Tibial artery (tissue), 4 donors: ENCODE measurements at regions not wholly inside any gene's neighbourhood (a gene's known extent, or its start where the extent isn't known, plus 50 kb on each side); places are given as distances from the start of the nearest gene placed in this dataset.

ENCODE experiments used
- DNase-seq, 2 donors: peaks; one replicate each; pipeline ENCODE4 v3.0.0-alpha.2; 2019
- H3K27ac ChIP-seq, 2 donors: fragments of 200-600 bp; sonication (generic) in 1 of 2; 1 replicate in 1 of 2; 2 replicates in 1 of 2; pipeline ENCODE4 v1.5.1; 2018 to 2019; ENCODE audit warnings: mild to moderate bottlenecking in 1 of 2
- H3K27me3 ChIP-seq, 2 donors: fragments of 200-600 bp; sonication (generic) in 1 of 2; one replicate each; pipeline versions ENCODE4 v1.5.1 to v1.6.0; 2016 to 2019
- H3K36me3 ChIP-seq, 3 donors: fragments of 200-600 bp; sonication (generic) in 2 of 3; one replicate each; pipeline ENCODE4 v1.5.1; 2016 to 2019; ENCODE audit warnings: mild to moderate bottlenecking in 2 of 3
- H3K4me1 ChIP-seq, 4 donors: fragments of 200-600 bp; sonication (generic) in 2 of 4; 1 replicate in 3 of 4; 2 replicates in 1 of 4; pipeline ENCODE4 v1.5.1; 2016 to 2019
- H3K4me3 ChIP-seq, 2 donors: fragments of 200-600 bp; sonication (generic) in 1 of 2; 1 replicate in 1 of 2; 2 replicates in 1 of 2; pipeline ENCODE4 v1.5.1; 2018 to 2019; ENCODE audit warnings: mild to moderate bottlenecking in 2 of 2
- H3K9me3 ChIP-seq, 3 donors: fragments of 200-600 bp; sonication (generic) in 1 of 3; one replicate each; pipeline ENCODE4 v1.5.1; 2016 to 2019
- intact Hi-C: fragments of 100-400 bp; cut with DNase I; formaldehyde crosslinking; loops from one replicate; pipeline ENCODE4 v1.15.0; 2023; ENCODE audit warnings: low total_unique reads
- TF ChIP-seq, protein P1 (sequence below), 2 experiments: fragments of 200-600 bp in 1 of 2; fragments of 450-650 bp in 1 of 2; IDR thresholded peaks; one replicate each; pipeline ENCODE4 v1.5.1; 2017 to 2019; ENCODE audit warnings: antibody characterized with exemption in 2 of 2, mild to moderate bottlenecking in 1 of 2, moderate library complexity in 1 of 2

DNA sequence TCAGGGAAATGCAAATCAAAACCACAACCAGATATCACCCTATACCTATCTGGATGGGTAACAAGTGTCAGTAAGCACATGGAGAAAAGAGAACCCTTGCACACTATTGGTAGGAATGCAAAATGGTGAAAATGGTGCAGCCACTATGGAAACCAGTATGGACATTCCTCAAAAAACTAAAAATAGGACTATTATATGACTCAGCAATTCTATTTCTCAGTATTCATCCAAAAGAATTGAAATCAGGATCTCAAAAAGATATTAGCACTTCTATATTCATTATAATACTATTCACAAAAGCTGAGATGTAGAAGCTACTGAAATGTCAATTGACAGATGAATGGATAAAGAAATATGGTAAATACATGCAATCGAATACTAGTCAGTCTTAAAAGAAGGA lies 491.1 kb upstream of the MYT1L start:
- DNase-seq, result no peak
- intact Hi-C loops, result no loop called here
- no peaks in the 10 kb centered on the region for H3K4me1 ChIP-seq
- H3K4me3 ChIP-seq, result no peak overlapping the region
- H3K27me3 ChIP-seq, result no peaks in the 10 kb centered on the region
- H3K36me3 ChIP-seq, result no peaks in the 10 kb centered on the region
- H3K27ac ChIP-seq, result no peak overlapping the region
- H3K9me3 ChIP-seq, result peaks cover 0 to 5% (median 0%) of the 10 kb centered on the region in 3 donors
- TF ChIP-seq, protein P1, sequence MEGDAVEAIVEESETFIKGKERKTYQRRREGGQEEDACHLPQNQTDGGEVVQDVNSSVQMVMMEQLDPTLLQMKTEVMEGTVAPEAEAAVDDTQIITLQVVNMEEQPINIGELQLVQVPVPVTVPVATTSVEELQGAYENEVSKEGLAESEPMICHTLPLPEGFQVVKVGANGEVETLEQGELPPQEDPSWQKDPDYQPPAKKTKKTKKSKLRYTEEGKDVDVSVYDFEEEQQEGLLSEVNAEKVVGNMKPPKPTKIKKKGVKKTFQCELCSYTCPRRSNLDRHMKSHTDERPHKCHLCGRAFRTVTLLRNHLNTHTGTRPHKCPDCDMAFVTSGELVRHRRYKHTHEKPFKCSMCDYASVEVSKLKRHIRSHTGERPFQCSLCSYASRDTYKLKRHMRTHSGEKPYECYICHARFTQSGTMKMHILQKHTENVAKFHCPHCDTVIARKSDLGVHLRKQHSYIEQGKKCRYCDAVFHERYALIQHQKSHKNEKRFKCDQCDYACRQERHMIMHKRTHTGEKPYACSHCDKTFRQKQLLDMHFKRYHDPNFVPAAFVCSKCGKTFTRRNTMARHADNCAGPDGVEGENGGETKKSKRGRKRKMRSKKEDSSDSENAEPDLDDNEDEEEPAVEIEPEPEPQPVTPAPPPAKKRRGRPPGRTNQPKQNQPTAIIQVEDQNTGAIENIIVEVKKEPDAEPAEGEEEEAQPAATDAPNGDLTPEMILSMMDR (IDR thresholded peaks at IDR 0.05), result no peak

GRCh38 chr2:2812648-2813047 lies 481.6 kb upstream of the MYT1L start:
- intact Hi-C loops, result no loop called here
- H3K9me3 ChIP-seq, result peaks cover 4 to 16% (median 14%) of the 10 kb centered on the region in 3 donors
- H3K4me3 ChIP-seq, result no peak overlapping the region
- TF ChIP-seq, protein P1 (IDR thresholded peaks at IDR 0.05), result no peak
- no peaks in the 10 kb centered on the region for H3K36me3 ChIP-seq
- H3K27ac ChIP-seq, result no peak overlapping the region
- H3K4me1 ChIP-seq, result no peaks in the 10 kb centered on the region
- peak in 1 of 2 donors; percentile 2 for DNase-seq
- H3K27me3 ChIP-seq, result no peaks in the 10 kb centered on the region

DNA sequence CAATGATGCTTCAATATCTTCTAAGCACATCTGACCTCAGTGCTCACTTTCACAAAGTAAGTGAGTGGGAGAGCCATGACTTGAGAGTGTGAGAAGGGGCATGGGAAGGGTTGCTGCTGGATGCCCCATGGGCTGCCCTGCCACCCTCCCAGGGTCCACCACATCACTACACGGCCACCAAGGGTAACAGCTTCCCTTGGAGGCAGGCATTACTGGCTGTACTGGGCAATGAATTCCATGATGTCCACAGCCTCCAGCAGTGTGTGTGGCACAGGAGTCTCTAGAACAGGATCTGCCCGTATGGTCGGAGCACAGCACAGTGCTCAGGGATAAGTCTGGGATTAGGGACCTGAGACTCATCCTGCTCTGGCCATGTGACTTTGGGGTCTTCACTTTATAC lies 481.0 kb upstream of the MYT1L start:
- Histone ChIP-seq H3K27me3 (no peaks in the 10 kb centered on the region), H3K36me3 (no peaks in the 10 kb centered on the region), H3K27ac (no peak overlapping the region), H3K4me1 (no peaks in the 10 kb centered on the region), H3K4me3 (no peak overlapping the region), H3K9me3 (peaks cover 4 to 16% (median 14%) of the 10 kb centered on the region in 3 donors)
- intact Hi-C loops, result no loop called here
- TF ChIP-seq, protein P1 (IDR thresholded peaks at IDR 0.05), result no peak
- peak in 1 of 2 donors; percentile 3 for DNase-seq

DNA sequence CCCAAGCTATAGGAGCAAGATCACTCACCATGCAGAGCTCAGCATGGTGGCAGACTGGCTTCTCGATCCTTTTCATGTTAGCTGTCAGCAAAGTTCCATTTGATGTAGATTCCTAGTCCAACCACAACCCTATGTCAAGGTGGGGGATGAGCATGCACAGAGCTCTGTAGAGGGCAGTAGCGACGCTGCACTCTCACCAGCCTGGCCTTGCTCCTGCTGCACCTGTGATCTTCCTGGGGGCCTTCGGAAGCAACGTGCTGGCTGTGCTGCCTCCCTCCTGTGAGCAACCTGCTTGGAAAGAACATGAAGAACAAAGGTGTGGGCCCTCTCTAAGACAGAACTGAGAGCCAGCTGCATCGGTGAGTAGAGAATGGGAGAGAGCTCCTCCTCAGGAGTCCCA lies 479.4 kb upstream of the MYT1L start:
- no peak overlapping the region for H3K4me3 ChIP-seq
- peak in 1 of 2 donors; percentile 9 for DNase-seq
- TF ChIP-seq, protein P1 (IDR thresholded peaks at IDR 0.05), result no peak

DNA sequence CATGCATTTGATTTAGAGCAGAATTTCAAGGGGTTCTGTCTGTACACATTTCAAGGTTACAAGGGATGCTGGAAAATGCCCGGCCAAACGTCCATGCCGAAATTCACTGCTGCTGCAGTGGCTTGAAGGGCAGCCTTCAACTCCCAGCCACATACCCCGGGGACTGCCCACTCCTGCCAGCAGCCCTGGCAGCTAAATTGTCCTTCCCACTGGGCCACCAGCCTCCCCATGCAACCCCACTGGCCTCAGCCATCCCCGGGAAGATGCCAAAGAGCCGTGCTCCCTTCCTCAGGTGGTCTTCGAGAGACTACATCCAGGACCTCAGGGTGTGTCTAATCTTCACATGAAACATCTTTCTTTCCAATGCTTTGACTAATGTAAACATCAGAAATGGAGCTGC lies 478.7 kb upstream of the MYT1L start:
- TF ChIP-seq, protein P1 (IDR thresholded peaks at IDR 0.05), result no peak
- intact Hi-C loops, result no loop called here
- H3K36me3 ChIP-seq, result no peaks in the 10 kb centered on the region
- no peak overlapping the region for H3K27ac ChIP-seq
- DNase-seq, result no peak
- H3K9me3 ChIP-seq, result peaks cover 4 to 14% (median 13%) of the 10 kb centered on the region in 3 donors
- H3K4me1 ChIP-seq, result no peaks in the 10 kb centered on the region
- H3K27me3 ChIP-seq, result no peaks in the 10 kb centered on the region
- H3K4me3 ChIP-seq, result no peak overlapping the region

More for the DNA sequence above, 479.4 kb upstream of the MYT1L start:
- Histone ChIP-seq H3K36me3 (no peaks in the 10 kb centered on the region), H3K27ac (no peak overlapping the region), H3K27me3 (no peaks in the 10 kb centered on the region), H3K4me1 (no peaks in the 10 kb centered on the region), H3K9me3 (peaks cover 4 to 16% (median 14%) of the 10 kb centered on the region in 3 donors)
- intact Hi-C loops, result no loop called here

DNA sequence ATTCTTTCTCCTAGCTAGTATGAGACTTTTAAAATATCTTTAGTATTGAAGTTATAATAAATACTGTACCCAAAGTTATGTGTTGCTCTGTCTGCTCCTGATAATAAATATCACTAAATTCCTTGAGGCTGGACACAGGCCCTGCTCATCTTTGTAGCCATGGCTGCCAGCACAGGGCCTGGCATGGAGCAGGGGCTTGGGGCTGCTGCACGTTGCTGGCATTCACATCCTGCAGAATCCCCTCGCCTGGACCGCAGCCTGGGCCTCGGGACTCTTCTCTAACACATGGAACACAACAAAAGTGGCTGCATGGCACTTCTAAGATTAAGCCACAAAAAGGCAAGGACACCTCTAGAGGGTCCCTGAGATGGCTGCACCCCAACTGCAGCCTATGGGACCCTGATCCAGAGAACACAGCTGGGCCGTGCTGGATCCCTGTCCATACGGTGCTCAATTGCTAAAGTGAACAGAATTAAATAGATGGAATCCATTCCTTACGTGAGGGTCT lies 477.5 kb upstream of the MYT1L start:
- intact Hi-C loops, result no loop called here
- Histone ChIP-seq H3K27me3 (no peaks in the 10 kb centered on the region), H3K27ac (no peak overlapping the region), H3K9me3 (peaks cover 0 to 2% (median under 1%) of the 10 kb centered on the region in 3 donors), H3K4me1 (no peaks in the 10 kb centered on the region), H3K36me3 (no peaks in the 10 kb centered on the region), H3K4me3 (no peak overlapping the region)
- TF ChIP-seq, protein P1 (IDR thresholded peaks at IDR 0.05), result no peak
- DNase-seq, result no peak
